COR-L47 (cell line): ENCODE measurements at regions not wholly inside any gene's neighbourhood (a gene's known extent, or its start where the extent isn't known, plus 50 kb on each side); places are given as distances from the start of the nearest gene placed in this dataset.

Experiments
- DNase-seq: peaks from one replicate; lab custom pipeline; 2025; lab: John Stamatoyannopoulos, UW

DNA sequence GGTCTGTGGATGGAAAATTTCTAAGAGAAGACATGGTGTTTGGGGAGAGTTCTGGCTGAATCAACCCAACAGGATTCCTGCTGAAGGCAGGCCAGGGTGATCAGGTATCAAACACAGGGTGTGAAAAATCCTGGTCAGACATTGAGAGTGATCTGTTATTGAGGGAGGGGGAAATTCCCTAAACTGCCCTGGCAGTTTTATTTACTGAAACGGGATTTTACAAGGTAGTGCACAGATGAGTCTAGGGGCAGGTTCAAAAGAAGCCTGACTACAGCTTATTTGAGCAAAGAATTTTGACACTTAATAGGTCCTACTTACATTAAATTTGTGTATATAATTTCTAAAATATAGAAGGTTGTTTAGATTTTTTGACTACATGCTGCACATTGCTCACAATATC is 569.4 kb upstream of the RGS18 start:
- no peak for DNase-seq

GRCh38 chr1:191589536-191589935 is 568.7 kb upstream of the RGS18 start:
- no peak for DNase-seq

DNA sequence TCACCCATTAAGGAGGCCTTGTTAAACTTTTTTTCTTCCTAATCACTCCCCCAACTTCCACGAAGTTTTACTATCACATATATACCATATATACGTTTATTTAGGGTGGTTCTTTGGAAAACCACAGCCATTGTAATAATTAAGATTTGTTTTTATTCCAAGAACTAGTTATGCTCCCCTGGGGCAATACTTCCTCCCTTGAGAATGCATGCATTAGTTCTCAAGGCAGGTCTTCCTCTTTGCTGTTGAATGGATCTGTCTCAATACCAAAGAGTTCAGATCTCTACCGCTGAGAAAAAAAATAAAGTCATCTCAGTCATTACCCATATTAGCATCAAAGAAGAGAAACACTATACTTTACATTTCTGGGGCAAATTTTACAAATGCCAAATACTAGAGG is 567.7 kb upstream of the RGS18 start:
- DNase-seq: no peak

DNA sequence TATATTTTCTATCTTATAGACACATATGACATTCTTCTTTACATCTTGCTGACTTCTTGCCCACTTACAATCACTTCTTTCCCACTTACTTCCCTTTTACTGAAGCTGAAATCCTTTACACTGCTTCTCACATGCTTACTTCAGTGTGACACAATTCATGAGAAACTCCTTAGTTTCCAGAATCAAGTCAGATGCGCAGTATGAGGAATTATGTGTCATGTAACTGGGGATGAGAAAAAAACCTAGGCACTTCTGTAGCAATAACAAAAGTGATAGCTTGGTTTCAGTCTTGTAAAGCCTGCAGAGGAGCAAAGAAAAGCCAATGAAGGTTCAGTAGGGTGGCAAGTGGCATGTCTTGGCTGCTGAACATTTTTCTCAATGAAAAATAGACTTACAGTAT is 566.2 kb upstream of the RGS18 start:
- no peak for DNase-seq

GRCh38 chr1:191592907-191593306 is 565.4 kb upstream of the RGS18 start:
- no peak for DNase-seq

DNA sequence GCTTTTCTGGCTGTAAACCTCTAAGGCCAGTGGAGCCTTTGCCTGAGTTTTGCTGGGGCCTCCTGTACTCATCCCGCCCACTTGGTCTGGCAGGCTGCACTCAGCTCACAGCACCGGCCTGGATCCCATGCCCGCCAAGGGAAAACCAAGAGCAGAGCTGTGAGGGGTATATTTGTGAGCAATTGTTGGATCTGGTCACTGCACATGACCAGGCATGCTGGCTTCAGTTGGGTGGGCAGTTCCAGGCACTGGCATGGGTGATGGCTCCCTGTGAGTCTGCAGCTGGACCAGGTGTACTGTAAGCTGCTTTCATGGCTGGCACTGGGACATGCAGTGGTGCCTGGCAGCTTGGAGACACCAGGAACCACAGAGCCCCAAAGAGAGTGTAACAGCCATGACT is 563.1 kb upstream of the RGS18 start:
- no peak for DNase-seq

DNA sequence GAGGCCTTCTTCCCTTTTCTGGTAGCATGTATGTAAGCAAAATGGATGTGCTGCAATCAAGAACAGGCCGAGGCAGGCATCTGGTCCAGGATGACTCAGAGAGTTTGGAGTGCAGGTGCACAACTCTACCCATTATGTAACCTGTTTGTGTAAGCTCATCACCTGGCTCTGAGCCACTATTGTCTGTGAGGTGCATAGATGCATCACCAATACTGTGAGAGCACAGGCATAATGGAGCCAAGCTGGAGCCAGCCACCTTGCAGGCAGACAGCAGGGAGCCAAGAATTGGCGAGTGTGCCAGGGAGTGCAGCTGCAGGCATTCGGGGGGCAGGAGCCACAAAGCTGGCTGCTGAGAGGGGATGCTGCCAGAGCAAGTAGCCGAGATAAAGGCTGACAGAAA is 549.9 kb upstream of the RGS18 start:
- peak; percentile 91 for DNase-seq

- no peak for DNase-seq
These were observed 549.0 kb upstream of the RGS18 start for GRCh38 chr1:191609305-191609704.

DNA sequence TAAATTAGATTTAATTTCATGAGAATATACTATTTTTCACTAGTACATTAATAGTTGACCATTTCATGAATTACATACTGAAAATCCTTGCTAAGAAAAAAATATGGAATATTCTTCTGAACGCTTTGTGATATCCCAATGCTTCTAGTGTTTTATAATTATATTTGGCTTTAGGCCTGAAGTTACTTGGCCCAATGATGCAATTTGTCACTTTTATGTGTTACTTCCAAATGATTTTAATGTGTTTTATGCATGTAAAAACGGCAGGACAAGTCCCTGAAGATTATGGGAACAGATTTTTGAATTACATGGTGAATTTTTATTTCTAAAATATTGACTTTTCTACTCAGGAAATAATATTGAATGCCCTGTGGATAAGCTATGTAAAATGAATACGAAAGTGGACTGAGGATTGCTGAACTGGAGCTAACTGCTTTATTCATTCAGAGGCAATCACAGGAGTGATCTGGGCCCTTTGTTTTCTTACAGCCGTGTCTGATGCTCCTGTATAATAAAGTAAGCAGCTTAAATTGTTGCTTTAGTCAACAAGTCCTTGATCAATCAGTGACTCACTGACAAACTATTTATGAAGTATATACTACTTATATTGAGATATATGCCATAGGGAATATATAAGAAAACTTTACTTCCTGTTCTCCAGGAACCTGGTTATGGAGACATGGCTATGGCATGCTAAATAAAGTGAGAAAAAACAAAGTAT is 543.0 kb upstream of the RGS18 start:
- DNase-seq: no peak

DNA sequence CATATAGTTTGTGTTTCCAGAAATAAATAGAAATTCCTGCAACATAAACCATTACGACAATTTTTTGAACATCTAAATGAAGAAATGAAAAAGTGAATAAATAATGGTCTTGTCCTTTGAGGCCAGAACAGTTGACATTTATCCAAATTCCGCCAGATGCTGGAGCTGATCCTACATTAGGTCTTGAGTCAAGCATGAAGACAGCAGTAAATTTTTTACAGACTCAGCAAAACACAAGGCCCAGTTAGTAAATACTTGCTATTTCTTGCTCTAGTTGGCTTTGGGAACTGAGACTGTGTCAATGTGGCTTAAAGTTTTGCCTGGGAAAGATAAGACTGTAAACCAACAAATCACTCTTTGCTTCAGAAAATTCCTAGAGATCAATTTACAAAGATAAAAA is 540.1 kb upstream of the RGS18 start:
- no peak for DNase-seq

DNA sequence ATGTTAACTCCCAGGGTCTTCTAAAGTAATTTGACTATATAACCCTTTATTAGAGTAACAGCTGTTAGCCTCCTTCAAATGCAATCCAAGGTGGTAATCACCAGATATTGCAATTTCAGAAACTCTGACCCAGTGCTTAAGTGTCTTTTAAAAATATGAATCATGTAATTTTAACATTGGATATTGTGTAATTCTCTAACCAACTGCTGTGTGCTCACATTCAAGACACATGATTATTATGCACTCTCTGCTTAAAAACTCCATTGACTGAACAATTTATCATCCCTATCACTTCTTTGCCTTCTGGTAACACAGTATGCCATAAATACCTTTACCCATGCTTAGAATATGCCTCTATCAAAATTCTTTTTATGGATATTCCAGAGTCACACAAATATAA is 537.4 kb upstream of the RGS18 start:
- DNase-seq: no peak

DNA sequence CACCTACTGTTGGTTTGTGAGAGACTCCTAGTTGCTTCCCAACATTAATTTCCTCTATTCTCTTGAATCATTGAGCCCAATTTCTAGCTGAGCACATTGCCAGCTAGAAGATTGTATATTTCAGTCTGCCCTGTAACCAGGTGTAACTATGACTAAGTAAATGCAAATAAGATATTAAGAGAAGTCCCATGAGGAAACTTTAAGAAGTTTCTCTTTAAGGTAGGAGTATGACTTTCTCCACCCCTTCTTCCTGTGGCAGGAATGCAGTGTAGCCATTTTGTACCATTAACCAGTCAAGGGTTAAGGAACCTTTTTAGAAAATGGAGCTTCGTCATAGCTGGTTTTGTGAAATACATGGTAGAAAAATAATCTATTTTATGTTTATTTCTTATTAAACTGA is 534.2 kb upstream of the RGS18 start:
- DNase-seq: no peak

DNA sequence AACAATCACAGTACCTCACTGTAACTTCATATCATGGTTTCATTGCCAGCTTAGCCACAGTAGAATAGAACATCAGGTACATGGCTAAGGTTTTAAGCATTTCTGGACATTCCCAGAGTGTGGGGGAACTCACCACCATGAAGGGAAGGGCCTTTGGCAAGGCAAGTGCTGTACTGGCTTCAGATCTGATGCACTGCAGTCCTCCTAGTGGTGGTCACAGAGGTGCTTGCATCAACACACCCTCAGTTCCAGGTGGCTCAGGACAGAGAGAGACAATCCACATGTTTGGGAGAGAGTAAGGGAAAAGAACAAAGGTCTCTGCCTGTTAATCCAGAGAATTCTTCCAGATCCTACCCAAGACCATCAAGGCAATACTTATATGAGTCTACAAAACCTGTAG is 528.4 kb upstream of the RGS18 start:
- no peak for DNase-seq

- no peak for DNase-seq
These were observed 523.3 kb upstream of the RGS18 start for GRCh38 chr1:191634801-191635508.

- DNase-seq: no peak
These were observed 521.9 kb upstream of the RGS18 start for GRCh38 chr1:191636345-191636744.

DNA sequence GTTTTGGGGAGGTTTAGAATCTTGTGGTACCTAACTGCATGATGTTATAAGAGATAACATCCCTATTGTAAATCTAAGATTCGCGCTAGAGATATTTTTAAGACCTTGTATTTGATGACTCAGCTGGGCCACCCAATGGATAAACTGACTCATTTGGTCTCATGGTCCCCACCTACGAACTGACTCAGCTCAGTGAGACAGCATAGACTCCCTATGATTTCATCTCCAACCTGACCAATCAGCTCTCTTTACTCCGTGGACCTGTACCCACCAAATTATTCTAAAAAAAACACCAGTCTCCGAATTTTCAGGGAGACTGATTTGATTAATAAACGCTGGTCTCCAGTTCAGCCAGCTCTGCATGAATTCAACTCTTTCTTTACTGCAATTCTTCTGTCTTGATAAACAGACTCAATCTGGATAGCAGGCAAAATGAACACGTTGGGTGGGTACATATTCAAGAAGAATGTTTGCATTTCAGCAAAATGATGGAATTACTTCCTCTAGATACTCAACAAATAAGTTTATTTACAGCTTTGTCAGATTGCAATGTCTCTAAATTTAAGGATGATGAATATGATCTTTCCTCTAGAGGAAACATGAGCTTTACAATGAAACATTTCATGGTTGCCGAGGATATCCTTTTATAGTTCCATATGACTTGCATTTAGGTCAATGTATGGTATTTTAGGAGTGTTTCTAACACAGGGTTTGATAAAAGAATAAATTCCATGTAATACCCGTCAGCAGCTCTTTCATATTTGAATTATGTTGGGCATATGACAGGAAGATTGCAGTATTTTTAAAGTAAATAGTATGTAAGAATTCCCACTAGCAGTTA is 516.6 kb upstream of the RGS18 start:
- no peak for DNase-seq

GRCh38 chr1:191643060-191643459 is 515.2 kb upstream of the RGS18 start:
- no peak for DNase-seq

DNA sequence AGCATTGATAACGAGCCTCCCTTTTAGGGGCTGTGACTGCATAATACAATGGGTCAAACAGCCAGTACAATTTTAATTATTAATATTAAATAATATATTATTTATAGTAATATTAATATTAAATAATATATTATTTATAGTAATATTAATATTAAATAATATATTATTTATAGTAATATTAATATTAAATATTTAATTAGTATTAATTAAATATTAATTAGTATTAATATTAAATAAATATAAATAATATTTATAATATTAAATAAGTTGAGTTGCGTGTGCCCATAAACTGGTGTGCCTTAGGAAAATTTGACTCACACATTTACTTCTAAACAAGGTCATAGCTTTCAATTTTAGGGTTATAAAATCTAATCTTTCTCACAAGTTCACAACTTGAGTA is 509.3 kb upstream of the RGS18 start:
- no peak for DNase-seq

DNA sequence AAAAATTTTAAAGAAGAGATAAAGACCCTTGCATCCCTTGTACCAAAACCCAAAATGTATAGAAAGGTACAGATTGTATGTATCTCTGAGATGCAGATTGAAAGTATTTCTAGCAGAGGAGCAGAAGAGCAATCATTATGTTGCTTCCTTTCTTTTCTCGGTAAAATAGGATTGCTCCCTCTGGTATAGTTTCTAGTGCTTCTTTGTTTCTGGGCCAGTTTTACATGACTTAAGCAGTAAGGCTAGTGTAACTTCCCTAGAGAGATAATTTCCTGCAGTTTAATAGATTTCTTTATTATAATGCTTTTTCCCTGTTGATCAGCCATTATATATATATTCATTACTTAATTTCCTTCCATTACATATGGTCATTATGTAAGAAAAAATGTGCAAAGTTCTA is 496.2 kb upstream of the RGS18 start:
- no peak for DNase-seq

DNA sequence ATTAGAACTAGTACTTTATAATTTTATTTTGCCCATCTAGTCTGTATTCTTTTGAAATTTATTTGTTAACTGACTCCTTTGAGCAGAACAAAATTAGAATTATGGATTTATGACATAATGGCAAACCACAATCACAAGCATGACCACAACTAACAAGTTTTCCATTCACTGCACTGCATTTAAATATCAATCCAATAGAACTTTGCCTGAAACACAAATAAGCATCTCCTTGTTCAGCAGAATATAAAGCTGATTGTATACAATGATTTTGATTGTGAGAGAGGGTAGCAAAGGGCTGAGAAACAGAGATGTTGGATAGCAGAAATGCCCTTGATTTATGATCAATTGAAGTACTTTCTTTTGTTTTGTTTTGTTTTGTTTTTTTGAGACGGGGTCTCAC is 495.5 kb upstream of the RGS18 start:
- DNase-seq: no peak

- DNase-seq: no peak
These were observed 489.7 kb upstream of the RGS18 start for GRCh38 chr1:191668525-191668924.

- DNase-seq: no peak
These were observed 488.6 kb upstream of the RGS18 start for GRCh38 chr1:191669629-191670028.

GRCh38 chr1:191671236-191671635 is 487.0 kb upstream of the RGS18 start:
- DNase-seq: no peak
